IPS-18a (cell line): ENCODE measurements at regions not wholly inside any gene's neighbourhood (a gene's known extent, or its start where the extent isn't known, plus 50 kb on each side); places are given as distances from the start of the nearest gene placed in this dataset.

ENCODE experiments used
- H3K27ac ChIP-seq: one replicate; pipeline ENCODE4 v1.5.1; 2013; ENCODE audit warnings: low read length
- H3K27me3 ChIP-seq: one replicate; pipeline ENCODE4 v1.6.1; 2013; ENCODE audit warnings: mild to moderate bottlenecking, low read length; ENCODE audit not compliant: control insufficient read depth, insufficient read depth
- H3K36me3 ChIP-seq: one replicate; pipeline ENCODE4 v1.6.1; 2013; ENCODE audit warnings: low read depth, low read length; ENCODE audit not compliant: control insufficient read depth
- H3K4me1 ChIP-seq: one replicate; pipeline ENCODE4 v1.6.1; 2013; ENCODE audit warnings: low read depth, low read length; ENCODE audit not compliant: control insufficient read depth
- H3K4me3 ChIP-seq: one replicate; pipeline ENCODE4 v1.5.1; 2013; ENCODE audit warnings: low read length
- H3K9ac ChIP-seq: one replicate; pipeline ENCODE4 v1.6.1; 2013; ENCODE audit warnings: mild to moderate bottlenecking, low read length, moderate library complexity
- H3K9me3 ChIP-seq: one replicate; pipeline ENCODE4 v1.6.1; 2013; ENCODE audit warnings: low read depth, low read length; ENCODE audit not compliant: control insufficient read depth

- Histone ChIP-seq H3K27ac (no peak overlapping the region), H3K9me3 (no peaks in the 10 kb centered on the region), H3K9ac (no peak overlapping the region), H3K4me3 (no peak overlapping the region), H3K4me1 (peaks cover 15% of the 10 kb centered on the region), H3K27me3 (no peaks in the 10 kb centered on the region), H3K36me3 (no peaks in the 10 kb centered on the region)
These were observed 114.0 kb downstream of the BCOR start for GRCh38 chrX:39983715-39984114.

GRCh38 chrX:39984191-39984956 is 113.4 kb downstream of the BCOR start:
- H3K9me3 ChIP-seq = no peaks in the 10 kb centered on the region
- no peaks in the 10 kb centered on the region for H3K36me3 ChIP-seq
- H3K27ac ChIP-seq = no peak overlapping the region
- no peaks in the 10 kb centered on the region for H3K27me3 ChIP-seq
- peaks cover 15% of the 10 kb centered on the region for H3K4me1 ChIP-seq
- no peak overlapping the region for H3K4me3 ChIP-seq
- H3K9ac ChIP-seq = no peak overlapping the region

DNA sequence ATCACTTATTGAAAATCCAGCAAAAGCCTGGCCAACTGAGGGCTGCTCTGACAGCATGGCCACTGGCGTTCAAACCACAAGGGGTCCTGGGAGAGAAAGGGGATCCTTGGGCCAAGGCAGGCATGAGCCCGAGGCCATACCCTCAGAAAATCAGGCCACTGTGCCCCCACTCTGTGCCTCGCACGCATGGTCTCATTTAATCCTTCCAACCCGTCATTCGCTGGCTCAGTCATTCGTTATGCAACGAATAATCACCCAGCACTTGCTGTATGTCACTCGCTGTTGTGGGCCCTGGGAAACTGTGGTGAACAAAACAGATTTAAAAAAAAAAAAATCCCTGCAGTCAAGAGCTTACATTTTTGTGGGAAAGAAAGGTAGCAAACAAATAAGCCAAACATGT is 112.7 kb downstream of the BCOR start:
- Histone ChIP-seq H3K27me3 (no peaks in the 10 kb centered on the region), H3K9ac (no peak overlapping the region), H3K4me1 (peaks cover 15% of the 10 kb centered on the region), H3K4me3 (no peak overlapping the region), H3K27ac (no peak overlapping the region), H3K36me3 (no peaks in the 10 kb centered on the region), H3K9me3 (no peaks in the 10 kb centered on the region)

GRCh38 chrX:39985551-39985950 is 112.2 kb downstream of the BCOR start:
- no peak overlapping the region for H3K27ac ChIP-seq
- H3K9ac ChIP-seq = no peak overlapping the region
- no peaks in the 10 kb centered on the region for H3K9me3 ChIP-seq
- H3K27me3 ChIP-seq = no peaks in the 10 kb centered on the region
- H3K4me3 ChIP-seq = no peak overlapping the region
- no peaks in the 10 kb centered on the region for H3K36me3 ChIP-seq
- H3K4me1 ChIP-seq = peaks cover 14% of the 10 kb centered on the region

GRCh38 chrX:39988496-39988895 is 109.3 kb downstream of the BCOR start:
- Histone ChIP-seq H3K9me3 (no peaks in the 10 kb centered on the region), H3K36me3 (no peaks in the 10 kb centered on the region), H3K4me3 (no peak overlapping the region), H3K27me3 (no peaks in the 10 kb centered on the region), H3K4me1 (peaks cover 8% of the 10 kb centered on the region), H3K9ac (no peak overlapping the region), H3K27ac (no peak overlapping the region)

GRCh38 chrX:39990388-39990787 is 107.4 kb downstream of the BCOR start:
- H3K27me3 ChIP-seq = no peaks in the 10 kb centered on the region
- no peak overlapping the region for H3K27ac ChIP-seq
- H3K4me3 ChIP-seq = no peak overlapping the region
- peaks cover 2% of the 10 kb centered on the region for H3K4me1 ChIP-seq
- H3K9me3 ChIP-seq = no peaks in the 10 kb centered on the region
- no peak overlapping the region for H3K9ac ChIP-seq
- no peaks in the 10 kb centered on the region for H3K36me3 ChIP-seq

DNA sequence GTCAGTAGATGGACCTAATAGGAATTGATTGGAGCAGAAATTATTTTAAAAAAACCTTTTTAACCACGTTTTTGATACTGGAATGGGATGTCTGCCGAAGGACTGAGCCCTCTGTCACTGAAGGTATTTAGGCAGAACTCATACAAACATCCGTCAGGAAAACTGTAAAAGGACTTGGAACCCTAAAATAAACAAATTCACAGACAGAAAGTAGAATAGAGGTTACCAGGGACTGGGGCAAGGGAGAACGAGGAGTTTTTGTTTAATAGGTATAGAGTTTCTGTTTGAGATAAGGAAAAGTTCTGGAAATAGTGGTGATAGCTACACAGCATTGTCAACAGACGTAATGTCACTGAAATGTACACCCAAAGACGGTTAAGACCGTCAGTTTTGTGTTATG is 105.5 kb downstream of the BCOR start:
- Histone ChIP-seq H3K4me3 (no peak overlapping the region), H3K27me3 (no peaks in the 10 kb centered on the region), H3K9ac (no peak overlapping the region), H3K27ac (no peak overlapping the region), H3K9me3 (no peaks in the 10 kb centered on the region), H3K36me3 (no peaks in the 10 kb centered on the region), H3K4me1 (no peaks in the 10 kb centered on the region)

DNA sequence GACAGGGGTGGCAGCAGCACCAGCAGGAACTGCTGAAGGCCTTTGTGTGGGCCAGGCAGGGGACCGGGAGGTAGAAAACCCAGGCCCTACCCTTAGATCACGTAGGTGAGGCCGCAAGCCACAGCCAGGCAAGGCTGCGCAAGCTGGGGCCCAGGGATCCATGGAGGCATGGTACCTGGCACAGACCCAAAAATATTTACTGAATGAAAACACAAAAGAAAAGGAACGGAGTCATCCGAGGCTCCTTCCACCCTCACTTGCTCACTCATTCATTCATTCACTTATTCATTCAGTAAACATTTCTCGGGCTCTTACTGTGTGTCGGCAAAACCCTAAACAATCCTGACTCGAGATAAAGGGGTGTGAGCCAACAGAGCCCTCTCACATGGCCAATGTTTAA is 102.3 kb downstream of the BCOR start:
- Histone ChIP-seq H3K4me1 (no peaks in the 10 kb centered on the region), H3K27ac (no peak overlapping the region), H3K9ac (no peak overlapping the region), H3K36me3 (no peaks in the 10 kb centered on the region), H3K9me3 (no peaks in the 10 kb centered on the region), H3K4me3 (no peak overlapping the region), H3K27me3 (no peaks in the 10 kb centered on the region)

DNA sequence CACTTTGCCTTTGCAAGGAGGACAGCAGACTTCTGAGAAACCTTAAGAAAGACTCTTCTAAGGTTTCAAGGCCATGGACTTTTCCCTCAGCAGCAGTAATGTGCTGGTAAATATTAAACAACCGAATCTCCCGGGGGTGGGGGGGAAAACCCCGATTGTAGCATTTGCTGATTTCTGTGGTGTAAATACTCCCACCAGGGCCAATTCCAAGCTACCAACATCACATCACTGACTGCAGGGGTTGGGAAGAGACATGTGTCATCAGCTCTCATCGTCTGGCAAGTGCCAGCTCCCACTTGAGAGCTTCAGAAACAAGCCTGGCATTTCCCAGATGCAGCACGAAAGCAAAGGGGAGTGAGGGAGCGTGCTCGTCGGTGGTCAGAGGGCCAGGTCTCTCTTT is 101.2 kb downstream of the BCOR start:
- Histone ChIP-seq H3K36me3 (no peaks in the 10 kb centered on the region), H3K9me3 (no peaks in the 10 kb centered on the region), H3K9ac (no peak overlapping the region), H3K27ac (no peak overlapping the region), H3K4me1 (no peaks in the 10 kb centered on the region), H3K27me3 (no peaks in the 10 kb centered on the region), H3K4me3 (no peak overlapping the region)

DNA sequence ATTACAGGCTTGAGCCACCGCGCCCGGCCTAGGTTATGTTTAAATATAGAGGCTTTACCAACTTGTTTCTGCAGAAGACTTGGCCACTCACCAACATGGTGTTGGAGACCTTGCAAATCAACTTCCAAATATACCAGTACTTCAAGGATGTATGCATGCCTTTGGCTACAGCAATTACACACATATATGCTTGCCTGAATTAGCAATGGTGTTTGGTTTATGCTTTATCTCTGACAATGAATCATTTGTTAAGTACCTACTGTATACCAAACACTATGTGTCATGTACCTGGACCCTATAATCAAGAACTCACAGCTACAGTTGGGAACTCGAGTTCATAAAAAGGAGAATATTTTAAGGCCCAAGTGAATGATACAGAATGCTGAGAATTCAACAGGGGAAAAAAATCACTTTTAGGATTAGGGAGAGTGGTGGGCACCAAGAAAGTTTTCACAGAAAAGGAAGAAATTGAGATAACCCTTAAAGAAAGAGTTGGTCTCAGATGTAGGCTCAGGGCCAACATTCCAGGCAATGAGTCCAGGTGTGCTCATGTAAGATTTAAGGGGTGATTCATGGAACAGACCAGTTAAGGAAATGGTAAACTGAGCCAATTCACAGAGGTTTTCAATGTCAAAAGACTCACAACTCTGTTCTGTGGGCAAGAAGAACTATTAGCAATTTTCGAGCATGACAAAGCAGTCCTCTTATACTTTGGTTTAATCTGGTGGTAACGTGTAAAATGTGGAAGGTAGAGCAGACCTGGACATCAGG is 98.9 kb downstream of the BCOR start:
- Histone ChIP-seq H3K4me3 (no peak overlapping the region), H3K27me3 (peaks cover 15% of the 10 kb centered on the region), H3K36me3 (no peaks in the 10 kb centered on the region)

More for the DNA sequence above, 98.9 kb downstream of the BCOR start:
- no peak overlapping the region for H3K9ac ChIP-seq
- no peak overlapping the region for H3K27ac ChIP-seq
- H3K9me3 ChIP-seq = no peaks in the 10 kb centered on the region
- H3K4me1 ChIP-seq = peaks cover 14% of the 10 kb centered on the region
